ENCODE measurements at regions not wholly inside any gene's neighbourhood (a gene's known extent, or its start where the extent isn't known, plus 50 kb on each side); places are given as distances from the start of the nearest gene placed in this dataset.

GRCh38 chr6:134738211-134738885 lies 211.6 kb downstream of the ALDH8A1 start:
- no peak for DNase-seq

DNA sequence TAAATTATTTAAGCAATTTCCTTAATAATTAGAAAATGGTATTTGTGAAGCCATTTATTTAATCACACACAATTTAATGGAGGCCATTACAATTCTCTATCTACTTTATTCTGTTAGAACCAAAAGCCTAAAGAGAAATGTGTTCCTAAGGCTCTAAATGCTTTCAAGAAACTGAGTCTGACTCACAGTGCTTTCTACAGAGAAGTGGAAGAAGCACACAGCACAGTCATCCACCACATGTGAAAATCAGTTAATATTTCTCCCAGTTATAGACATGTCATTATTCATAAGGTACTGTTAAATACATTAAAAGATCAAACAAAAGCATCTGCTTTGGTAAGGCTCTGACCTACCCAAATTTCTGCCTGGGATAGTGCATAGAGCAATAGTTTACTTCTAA lies 214.4 kb downstream of the ALDH8A1 start:
- no peak for DNase-seq

DNA sequence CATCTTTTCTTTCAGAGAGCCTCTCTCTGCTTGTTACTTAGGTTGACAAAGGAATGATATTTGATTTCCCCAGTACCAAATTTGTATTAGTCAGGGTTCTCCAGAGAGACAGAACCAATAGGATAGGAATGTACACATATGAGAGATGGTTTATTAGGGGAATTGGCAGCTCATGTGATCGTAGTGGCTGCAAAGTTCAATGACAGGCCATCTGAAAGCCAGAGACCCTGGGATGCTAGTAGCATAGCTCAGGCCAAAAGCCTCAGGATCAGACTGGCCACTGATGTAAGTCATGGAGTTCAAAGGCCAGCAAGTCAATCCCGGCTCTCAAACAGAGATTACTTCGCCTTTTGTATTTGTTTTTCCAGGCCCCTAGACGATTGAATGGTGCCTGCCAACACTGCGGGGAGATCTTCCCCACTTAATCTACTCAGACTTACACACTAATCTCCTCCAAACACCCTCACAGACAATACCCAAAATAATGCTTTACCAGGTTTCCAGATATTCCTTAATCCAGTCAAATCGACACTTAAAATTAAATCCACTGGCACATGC lies 215.5 kb downstream of the ALDH8A1 start:
- DNase-seq = no peak

- DNase-seq = no peak
These were observed 216.1 kb downstream of the ALDH8A1 start for GRCh38 chr6:134733801-134734200.

DNA sequence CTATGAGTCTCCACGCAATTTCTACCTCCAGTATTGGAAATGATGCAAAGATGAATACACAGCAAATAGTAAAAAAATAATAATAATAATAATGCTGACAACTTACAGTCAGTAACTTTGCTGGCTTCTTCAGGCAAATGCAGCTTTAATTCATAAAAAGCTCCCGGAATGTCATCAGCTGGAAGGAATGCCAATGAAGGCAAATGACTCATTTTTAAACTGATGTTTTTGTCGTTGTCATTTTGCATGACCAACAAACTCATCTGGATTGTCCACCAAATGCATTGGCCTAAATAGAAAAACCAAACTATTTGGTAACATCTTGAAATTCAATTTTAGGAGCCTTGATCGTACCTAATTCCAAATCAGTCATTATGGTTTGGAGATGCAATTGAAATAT lies 217.1 kb downstream of the ALDH8A1 start:
- DNase-seq = no peak

- no peak for DNase-seq
These were observed 218.3 kb downstream of the ALDH8A1 start for GRCh38 chr6:134731615-134732014.

DNA sequence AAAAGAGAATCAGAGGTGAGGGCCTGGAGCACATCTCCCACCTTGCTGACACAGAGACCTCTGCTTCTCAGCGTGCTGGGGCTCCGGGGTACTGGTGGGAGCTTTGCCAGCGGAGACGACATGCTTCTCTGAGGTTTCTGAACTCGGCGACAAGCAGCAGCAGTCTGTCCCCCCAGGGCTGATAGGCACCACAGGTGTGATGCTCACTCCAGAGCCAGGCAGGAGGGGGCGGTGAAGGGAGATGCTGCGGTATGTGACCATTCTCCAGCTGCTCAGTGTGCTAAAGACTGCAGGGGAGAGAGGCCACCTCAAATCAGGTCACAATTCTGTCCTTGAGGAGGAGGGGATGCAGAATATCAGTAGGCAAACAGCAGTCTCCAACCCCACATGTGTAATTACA lies 219.9 kb downstream of the ALDH8A1 start:
- no peak for DNase-seq

DNA sequence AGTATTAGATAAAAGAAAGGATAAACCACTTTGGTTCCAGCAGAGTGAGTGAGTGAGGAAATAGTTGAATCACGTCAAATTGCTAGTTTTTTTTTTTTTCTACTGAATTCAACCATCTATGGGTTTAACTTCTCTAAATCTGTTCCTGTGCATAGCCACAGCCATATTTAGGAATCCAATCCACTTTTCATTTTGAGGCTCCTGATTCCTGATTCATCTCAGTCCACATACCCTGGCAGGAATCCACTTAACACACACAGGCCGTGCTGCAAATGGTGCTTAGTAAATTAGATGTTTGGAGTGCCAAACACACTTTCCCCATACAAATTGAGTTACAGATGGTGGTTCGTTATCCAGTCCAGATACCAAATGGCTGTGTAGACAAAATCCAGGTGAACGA lies 220.3 kb downstream of the ALDH8A1 start:
- no peak for DNase-seq

GRCh38 chr6:134727081-134727480 lies 222.8 kb downstream of the ALDH8A1 start:
- DNase-seq = no peak

DNA sequence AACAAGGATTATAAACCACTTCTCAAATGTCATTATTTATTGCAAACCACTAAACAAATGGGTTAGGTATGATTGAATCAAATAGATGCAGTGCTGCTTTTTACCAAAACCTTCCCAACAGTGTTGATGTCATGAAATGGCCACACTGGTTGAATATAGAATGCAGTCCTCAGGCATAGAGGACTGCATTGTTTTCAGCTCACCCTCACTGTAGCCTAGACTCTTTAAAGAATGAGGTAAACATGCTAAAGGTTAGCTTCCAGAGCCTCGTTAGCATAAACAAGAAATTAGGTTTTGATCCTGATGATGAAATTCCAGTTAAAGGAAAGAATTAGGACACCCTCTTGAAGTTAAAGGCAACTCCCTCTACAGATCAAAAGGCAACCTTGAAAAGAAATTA lies 224.3 kb downstream of the ALDH8A1 start:
- no peak for DNase-seq

- DNase-seq = no peak
These were observed 225.0 kb downstream of the ALDH8A1 start for GRCh38 chr6:134724771-134725340.

DNA sequence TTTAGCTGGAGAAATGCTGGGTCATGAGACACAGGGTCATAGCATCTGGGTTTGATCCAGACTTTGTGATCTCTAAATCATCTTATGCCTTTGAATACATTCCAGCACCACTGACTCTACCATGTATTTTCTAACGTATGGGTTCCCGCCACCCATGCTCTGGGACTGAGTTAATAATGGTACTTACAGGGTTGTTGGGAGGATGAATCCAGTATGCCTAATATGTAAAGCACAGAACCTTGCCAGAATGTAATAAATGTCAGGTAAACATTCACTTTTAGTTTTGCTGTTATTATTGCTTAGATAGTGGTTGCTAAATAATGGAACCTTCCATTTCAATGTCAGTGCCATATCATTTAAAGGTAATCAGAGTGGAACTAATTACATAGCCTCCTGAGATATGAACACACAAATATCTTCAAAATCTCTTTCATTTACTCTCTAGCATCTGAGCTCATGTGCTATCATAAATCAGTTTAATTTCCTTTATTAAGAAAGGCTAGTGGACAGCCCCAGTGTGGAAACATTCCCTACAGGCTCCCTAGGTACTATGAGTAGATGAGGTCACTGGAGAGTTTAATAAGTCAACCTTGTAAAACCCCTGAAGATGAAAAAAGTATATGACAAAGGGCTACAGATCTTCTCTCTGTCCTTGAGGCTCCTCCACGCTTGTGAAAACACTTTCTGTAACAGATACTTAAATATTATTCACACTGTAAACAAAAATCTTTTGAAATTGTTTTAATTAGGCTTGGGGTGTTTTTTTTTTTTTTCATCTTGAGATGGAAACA lies 226.6 kb downstream of the ALDH8A1 start:
- DNase-seq = no peak

- DNase-seq = no peak
These were observed 227.6 kb downstream of the ALDH8A1 start for GRCh38 chr6:134722200-134722870.

DNA sequence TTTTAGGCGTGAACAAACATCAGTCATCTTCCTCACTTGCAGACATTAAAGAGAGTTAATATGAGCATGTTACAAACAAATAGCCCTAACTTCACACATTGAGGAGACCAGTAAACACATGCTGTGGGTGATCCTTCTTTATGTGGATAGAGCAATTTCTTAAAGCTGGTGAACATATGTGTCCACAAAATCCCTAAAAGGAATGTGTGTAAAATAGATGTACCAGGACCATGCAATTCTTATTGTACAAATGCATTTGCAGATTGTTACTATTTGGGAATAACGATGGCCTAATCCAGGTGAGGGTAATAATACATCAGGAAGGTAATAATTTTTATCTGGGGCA lies 228.9 kb downstream of the ALDH8A1 start:
- no peak for DNase-seq

- no peak for DNase-seq
These were observed 229.4 kb downstream of the ALDH8A1 start for GRCh38 chr6:134720353-134721059.

DNA sequence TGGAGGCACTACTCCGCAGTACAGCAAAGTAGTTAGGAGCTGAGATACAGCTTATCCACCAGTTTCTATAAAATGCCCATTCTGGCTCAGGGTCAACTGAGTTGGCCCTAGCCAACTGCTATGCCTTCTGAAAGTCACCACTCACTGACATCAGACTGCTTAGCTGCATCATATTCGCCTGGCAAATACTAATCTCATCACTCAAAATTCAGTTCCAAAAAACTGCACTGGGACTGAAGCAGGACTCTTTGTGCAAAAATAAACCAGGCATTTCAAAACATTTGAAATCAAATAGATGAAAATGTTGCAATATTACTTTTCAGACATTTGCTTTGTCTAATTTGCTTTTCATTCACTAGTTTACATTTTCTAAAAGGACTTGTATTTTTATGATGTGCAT lies 230.0 kb downstream of the ALDH8A1 start:
- DNase-seq = no peak

GRCh38 chr6:134719286-134719685 lies 230.6 kb downstream of the ALDH8A1 start:
- DNase-seq = no peak

- DNase-seq = peak; percentile 12
These were observed 235.2 kb downstream of the ALDH8A1 start for GRCh38 chr6:134714679-134715078.

- no peak for DNase-seq
These were observed 235.8 kb downstream of the ALDH8A1 start for GRCh38 chr6:134714113-134714512.

DNA sequence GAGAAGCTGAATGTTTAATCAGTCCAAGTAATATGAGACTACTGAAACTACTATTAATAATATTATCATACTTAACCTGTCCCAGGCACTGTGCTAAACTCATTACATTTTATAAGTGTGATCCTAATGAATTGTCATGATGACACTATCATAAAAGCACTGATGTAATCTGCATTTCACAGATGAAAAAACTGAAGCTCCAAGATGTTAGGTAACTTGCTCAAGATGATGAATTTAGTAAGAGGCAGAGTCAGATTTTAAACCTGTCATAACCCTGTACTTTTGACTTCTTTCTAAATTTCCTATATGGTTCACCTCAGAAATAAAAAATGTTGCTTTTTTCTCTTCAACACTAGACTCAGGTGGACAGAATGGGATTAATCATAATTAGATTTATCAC lies 237.6 kb downstream of the ALDH8A1 start:
- no peak for DNase-seq

DNA sequence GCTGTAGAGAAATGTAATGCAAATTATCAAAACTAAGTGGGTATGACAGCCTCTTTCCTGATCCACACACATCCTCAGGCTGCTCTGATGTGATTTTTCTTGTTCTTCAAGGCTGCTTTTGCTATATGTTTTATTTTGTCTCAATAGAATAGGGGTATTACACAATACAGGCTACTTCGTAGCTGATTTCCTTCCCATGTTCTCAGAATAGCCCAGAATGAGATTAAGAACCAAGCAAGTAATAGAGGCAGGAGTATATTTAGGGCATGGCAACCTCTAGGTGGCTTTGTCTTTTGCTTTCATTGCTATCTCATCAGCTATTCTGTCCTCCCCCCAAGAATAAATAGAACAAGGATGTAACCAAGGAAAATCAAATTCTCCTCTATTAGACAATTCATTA lies 241.8 kb downstream of the ALDH8A1 start:
- DNase-seq = no peak

DNA sequence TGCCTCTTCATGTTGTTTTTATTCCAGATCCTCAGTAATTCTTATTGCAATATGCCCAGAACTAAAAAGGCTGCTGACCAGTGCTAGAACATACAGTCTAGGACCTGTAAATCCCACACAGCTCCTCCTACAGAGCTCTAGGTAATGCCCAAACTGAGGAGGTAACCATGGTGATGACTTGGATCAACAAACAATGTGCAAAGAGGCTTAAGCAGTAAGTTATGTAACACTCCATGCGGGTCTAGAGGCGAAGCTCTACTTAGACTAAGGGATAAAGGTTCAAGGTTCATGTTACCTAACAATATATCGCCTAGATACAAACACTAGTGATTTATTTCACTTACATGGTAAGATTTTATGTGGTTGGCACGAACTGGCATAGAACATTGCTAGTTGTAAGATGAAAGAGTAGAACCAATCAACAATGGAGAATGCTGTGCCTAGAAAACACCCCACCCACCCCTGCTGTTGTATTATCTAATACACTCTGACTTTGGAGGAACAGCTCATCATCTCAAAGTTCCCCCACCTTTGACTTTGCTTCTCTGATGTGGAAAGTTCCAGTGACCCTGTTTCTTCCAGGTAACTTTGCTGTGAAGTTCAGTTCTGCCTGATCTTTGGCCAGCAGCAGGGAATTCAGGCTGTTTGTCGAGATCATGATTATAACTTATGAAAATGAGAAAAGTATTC lies 242.4 kb downstream of the ALDH8A1 start:
- no peak for DNase-seq

All from RPMI8226 (cell line).